Stimulated activated CD4-positive, alpha-beta T cell treated with anti-CD3 and anti-CD28 coated beads, Interleukin-15, amount 100 ng/mL, for 24 hours (primary cell): ENCODE measurements at regions not wholly inside any gene's neighbourhood (a gene's known extent, or its start where the extent isn't known, plus 50 kb on each side); places are given as distances from the start of the nearest gene placed in this dataset.

Source experiments
- DNase-seq: peaks from one replicate; pipeline ENCODE4 v3.0.0-alpha.2; 2020

- DNase-seq: peak; percentile 58
Measured at GRCh38 chrX:45803383-45803921, 602.8 kb upstream of the DIPK2B start.

- no peak for DNase-seq
Measured at GRCh38 chrX:45801554-45801953, 600.9 kb upstream of the DIPK2B start.

GRCh38 chrX:45800746-45801453 lies 600.2 kb upstream of the DIPK2B start:
- DNase-seq: peak; percentile 20

GRCh38 chrX:45799576-45799975 lies 598.9 kb upstream of the DIPK2B start:
- DNase-seq: no peak

DNA sequence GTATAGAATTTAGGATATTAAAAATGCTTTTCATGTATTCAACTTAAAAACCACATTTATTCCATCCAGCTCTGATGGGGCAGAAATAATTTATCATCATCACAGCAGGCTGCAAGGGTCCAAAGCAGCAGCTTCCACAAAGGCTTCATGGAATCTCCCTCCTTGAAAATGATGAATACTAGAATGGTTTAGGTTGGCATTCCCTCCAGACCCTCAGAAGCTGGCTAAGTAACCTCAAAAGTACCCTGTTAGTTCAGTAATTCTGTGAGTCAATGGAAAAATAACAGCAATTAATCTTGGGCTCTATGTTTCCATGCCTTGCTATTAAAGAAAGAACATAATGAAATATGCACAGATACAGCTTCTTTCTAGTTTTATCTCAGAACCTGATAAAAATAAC lies 594.9 kb upstream of the DIPK2B start:
- no peak for DNase-seq

- DNase-seq: no peak
Measured at GRCh38 chrX:45794995-45795337, 594.3 kb upstream of the DIPK2B start.

- DNase-seq: no peak
Measured at GRCh38 chrX:45794323-45794994, 593.8 kb upstream of the DIPK2B start.

DNA sequence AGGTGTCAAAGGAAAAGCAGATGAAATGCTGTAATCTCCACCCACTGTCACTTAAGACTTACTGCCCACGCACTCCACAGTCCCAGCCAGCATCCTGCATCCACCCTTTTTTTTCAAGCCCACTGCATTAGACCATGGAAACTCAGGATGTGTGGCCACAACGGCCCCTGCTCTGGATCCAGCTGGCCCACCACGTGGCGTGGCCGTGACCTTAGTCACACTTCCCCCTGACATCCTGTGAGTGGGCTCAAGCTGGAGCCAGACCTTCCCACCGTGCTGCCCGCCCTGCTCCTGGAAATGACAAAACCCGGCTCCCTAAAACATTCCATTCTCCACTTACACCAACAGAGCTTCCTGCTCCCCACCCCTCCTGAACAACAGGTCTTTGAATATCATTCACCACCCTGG lies 588.3 kb upstream of the DIPK2B start:
- no peak for DNase-seq

DNA sequence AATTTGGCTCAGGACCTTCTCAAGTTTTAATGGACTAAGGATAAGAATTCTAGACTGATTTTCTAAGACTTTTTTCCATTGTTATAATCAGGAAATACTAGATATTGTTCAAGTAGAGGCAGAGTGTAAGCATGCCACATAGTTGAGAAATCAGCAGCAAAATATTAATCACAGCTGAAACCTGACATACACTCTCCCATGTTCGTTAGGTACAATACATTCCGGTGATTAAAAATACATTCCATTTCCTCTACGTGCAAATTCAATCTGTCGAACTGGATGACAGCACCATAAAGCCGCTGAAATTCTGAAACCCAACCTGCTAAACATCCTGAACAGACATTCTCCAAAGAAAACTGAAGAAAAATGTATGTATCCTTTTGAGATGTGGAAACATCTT lies 587.6 kb upstream of the DIPK2B start:
- no peak for DNase-seq

GRCh38 chrX:45784590-45784989 lies 583.9 kb upstream of the DIPK2B start:
- DNase-seq: no peak

DNA sequence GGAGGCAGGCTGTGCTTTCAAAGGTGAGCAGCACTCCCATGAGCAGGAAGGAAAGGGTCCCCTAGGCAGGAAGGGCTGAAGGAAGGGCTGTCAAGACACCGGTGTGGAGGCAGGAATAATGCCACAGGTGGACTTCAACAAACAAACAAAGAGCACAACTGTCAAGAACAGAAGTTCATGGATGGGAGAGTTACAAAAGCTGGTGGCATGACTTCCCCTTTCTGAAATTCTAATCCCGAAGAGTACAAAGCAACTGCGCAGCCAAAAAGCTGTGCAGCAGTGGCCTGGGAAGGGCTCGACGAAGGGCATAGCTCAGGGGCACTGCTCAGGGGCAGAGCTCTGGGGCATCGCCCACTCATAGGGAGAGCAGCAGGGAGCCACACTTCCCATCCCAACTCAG lies 582.3 kb upstream of the DIPK2B start:
- no peak for DNase-seq

DNA sequence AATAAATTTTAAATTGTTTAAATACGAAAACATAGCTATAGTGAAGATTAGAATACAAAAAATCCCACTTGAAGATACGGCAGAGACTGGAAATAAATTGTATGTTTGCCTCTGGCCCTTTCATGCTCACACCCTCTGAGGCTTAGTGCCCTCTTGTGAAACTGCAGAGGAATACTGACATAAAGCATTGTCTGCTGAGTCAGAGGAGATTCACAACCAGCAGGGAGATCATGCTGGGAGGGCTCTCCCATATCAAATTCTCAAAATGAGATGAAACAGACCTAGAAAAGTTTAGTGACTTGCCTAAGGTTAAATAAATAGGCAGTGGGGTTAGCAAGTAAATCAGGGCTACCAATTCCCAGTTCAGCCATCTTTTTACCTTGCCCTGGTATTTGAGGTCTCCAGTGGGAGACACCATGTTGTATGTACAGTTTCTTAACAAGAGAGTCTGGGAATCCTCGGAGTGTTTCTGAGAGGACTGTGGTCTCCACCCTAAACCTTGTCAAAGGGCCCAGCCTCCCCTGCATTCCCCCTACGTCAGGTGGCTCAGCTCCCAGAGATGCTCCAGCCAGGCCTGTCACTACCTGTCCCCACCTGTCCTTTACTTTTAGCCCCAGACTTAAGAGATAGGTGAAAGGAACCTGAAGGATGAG lies 581.4 kb upstream of the DIPK2B start:
- DNase-seq: no peak

DNA sequence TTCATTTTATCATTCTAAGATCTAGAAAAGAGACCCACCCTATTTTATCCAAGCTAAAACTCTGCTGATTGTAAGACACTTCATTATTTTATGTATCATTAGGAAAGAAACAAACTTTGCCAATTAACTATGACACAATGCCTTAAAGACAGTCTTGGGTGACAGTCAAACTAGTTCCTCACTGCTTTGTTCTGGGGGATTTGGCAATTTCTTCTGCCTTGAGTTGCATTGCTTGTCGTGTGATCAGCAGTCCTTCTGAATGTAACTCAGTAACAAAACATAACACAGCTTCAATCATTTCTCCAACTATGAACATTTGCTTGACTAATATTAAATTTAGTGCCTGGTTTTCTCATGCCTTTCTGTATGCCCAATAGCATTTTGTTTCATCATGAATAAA lies 577.9 kb upstream of the DIPK2B start:
- no peak for DNase-seq

- DNase-seq: no peak
Measured at GRCh38 chrX:45777366-45777765, 576.7 kb upstream of the DIPK2B start.

- DNase-seq: no peak
Measured at GRCh38 chrX:45775468-45775867, 574.8 kb upstream of the DIPK2B start.

DNA sequence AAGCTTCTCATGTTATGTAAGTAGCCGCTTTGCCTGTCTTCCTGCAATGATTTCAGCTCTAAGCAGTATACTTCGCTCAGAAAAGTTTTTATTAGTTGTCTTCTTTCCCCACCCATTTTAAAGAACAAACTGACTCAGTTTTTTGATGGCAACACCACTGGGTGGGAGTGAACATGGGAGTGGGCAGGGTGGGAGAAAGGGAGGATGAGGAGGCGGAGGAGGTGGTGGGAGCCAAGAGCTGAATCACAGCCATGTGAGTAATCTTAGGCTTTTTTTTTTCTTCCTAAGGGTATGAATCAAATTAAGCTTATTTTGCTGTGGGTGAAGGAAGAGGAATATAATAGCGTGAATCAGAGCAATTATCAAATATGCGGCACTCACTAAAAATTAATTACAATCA lies 574.3 kb upstream of the DIPK2B start:
- peak; percentile 44 for DNase-seq

GRCh38 chrX:45773572-45773971 lies 572.9 kb upstream of the DIPK2B start:
- no peak for DNase-seq

DNA sequence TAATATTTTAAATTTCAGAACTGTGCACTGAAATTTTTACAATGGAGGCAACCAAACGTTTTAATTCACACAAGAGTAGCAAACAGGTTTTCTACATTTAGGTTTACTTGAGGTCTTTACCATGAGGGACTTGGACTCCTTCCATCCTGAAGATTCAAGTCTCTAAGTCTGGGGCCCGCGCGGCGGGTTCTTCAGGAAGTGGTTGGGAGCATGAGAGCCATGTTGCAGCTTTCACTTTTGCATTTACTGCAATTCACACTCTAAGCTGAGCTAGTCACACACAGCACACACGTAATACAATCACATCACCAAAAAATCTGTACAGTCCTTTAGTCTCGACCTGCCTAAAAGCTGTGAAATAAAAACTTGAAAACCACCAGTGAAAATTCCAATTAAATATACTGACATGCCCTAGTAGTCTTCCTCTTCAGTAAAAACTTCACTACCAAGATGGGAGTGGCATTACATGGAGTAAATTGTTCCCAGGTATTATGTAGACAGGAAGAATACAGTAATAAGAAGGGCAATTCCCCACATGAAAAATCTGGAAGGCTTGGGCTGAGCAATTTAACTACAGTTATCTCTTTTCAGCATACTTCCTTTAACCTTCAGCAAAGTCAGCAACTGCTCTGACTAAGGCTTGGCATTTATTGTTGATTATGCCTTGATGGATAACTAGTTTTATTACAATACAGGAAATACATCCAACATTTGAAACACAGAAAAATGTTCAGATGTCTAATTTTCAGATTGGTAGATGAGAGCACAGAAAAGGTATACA lies 571.1 kb upstream of the DIPK2B start:
- peak; percentile 63 for DNase-seq

DNA sequence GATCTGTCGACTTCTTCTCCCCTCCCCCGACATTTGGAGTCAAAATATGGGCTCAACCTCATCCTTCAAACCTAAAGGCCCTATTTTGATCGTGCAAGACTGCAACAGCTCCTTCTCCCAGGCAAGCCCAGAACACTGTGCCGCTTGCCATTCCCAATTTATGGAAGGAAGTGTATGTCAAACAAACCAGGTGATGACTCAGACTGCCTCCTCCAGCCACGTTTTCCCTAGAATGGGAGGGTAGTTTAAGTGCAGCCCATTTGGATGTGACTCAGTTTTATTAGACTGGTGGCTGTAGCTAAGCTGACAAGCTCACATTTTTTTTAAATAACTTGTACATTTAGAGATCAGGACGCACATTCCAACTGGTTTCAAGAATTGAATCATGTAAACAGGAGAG lies 570.4 kb upstream of the DIPK2B start:
- no peak for DNase-seq

DNA sequence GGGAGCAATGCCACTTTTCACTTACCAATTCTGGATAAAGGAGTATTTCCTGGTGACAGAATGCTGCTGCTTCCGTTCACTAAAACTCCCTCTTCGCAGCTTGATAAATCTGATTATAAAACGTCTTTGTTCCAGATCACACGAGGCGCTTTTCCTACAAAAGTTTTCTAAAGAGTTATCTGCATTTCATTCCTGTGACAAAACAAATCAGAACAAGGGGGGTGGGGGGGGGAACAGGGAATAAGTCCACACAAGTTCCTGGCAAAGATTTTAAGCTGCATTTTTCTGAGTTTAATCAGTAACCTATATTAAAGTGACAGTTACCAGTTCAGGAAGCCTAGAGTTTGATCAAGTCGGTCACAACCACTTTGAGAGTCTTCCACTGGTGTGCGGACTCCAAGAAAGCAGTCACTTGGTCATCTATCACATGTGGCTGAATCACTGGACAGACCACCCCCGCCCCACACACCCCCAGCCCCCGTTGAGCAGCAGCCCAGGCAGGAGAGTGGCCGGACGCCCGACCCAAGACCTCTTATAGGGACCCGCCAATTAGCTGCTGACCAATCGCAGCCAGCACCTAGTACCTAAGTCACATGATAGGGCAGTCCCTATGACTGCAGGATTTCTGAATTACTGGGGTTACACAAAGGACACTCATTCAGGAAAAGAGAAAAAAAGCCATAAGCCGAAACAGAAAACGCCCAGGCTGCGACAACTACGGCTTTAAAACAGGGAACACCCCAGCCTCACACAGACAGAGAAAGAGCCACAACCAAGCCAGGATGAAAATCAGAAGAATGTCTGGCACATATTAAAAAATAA lies 569.3 kb upstream of the DIPK2B start:
- DNase-seq: peak; percentile 59

DNA sequence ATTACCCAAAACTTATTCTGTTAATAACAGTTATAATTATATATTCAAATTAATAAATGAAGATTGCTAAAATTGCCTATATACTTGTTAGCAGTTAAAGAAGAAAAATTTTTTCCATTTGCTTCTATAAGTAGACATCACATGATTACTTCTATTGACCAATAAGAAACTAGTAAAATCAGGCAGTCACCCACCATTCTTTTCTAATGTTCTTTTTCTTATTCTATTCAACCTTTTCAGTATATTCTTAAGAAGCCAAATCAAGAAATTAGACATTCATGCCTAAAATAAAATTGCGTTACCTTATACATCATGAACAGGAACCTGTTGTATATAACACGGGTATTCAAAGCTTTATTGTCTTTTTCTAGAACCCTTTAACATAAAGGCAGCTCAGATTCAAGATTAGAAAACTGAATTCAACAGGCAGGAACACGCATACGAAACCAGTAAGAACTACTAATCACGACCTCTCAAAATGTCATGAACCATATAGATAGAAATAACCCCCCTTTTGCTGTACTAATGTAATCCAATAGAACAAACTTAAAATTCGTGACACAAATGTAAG lies 568.1 kb upstream of the DIPK2B start:
- DNase-seq: no peak

DNA sequence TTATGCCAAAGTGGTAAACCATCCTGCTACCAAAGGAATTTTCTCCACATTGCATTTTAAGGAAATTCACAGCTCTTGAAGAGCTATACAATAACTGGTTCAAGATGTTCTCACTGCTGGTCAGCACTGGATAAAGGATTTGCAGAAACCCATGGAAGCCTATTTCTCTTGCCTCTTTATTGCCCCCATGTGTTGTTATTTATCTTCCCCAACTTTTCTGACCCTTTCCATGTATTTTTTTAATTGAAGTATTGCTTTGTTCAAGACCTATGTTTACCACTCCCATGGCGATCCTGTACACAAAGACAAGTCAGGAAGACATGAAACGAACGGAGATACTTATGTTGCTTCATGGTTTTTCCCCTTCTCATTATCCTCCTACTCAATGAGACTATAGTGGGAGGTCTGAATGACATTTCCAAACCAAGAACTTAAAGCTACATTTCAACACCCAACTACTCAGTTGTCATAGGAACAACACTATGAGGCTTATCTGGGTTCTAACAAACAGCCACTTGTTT lies 566.4 kb upstream of the DIPK2B start:
- DNase-seq: no peak
